ENCODE measurements at regions not wholly inside any gene's neighbourhood (a gene's known extent, or its start where the extent isn't known, plus 50 kb on each side); places are given as distances from the start of the nearest gene placed in this dataset.

GRCh38 chr13:58869566-58869965 lies 1238.0 kb downstream of the PCDH17 start:
- TF ChIP-seq CTCF (IDR thresholded peaks at IDR 0.05; ENCODE audit: low read depth, low read length), result no peak
- no peak for DNase-seq (ENCODE audit: extremely low read depth, low read depth)

DNA sequence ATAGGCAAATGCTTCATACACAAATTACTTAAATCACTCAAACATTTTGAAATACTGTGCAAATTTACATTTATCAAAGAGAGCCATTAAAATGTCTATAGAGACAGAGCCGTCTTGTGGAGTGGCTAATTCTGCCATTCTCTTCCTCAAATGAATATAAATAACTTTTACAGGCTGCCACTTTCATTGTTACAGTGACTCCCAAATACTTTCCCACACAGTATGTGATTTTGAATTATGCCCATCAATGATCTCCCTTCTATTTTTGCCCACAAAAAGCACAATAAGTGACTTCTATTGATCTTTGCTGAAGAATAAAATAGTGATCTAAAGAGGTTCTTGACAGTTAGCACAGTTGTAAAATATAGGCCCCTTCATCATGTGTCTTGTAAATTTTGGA lies 1244.9 kb downstream of the PCDH17 start:
- no peak for DNase-seq (ENCODE audit: extremely low read depth, low read depth)
- no peak for TF ChIP-seq CTCF (IDR thresholded peaks at IDR 0.05; ENCODE audit: low read depth, low read length)

DNA sequence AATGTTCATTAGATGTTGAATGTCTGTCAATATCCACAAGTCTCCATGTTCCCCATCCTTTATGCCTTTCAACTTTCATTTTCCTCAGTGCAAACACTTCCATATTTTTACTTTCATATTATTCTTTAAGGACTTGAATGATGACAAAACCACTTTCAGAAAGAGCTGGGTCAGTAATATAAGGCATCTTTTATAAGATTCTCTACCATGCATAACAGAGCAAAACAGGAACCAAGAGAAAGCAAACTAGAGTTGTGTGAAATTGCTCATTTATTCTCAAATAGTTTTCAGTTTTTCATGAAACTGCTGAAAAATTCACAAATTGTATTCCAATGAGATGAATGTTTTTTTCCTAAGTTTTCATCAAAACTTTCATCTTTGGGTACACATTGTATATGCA lies 1247.6 kb downstream of the PCDH17 start:
- no peak for TF ChIP-seq CTCF (IDR thresholded peaks at IDR 0.05; ENCODE audit: low read depth, low read length)
- DNase-seq (ENCODE audit: extremely low read depth, low read depth), result no peak

DNA sequence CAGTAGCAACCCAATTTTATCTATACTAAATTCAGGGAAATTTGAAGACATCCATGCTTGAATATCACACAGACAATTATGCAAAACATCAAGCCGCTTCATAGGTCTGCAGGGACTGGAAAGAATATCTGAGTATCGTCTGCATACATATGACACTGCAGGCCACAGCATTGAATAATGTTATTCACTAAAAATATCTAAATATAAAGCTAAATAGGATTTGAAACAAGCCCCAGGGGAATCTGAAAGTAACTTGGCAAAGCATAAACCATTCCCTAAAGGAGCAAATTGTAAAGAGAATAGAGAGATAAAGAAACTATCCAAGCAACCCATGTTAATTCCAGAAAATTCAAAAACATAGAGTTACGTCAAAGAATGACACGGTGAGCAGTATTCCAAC lies 1251.0 kb downstream of the PCDH17 start:
- no peak for DNase-seq (ENCODE audit: extremely low read depth, low read depth)
- no peak for TF ChIP-seq CTCF (IDR thresholded peaks at IDR 0.05; ENCODE audit: low read depth, low read length)

GRCh38 chr13:58883405-58883804 lies 1251.9 kb downstream of the PCDH17 start:
- DNase-seq (ENCODE audit: extremely low read depth, low read depth), result no peak
- TF ChIP-seq CTCF (IDR thresholded peaks at IDR 0.05; ENCODE audit: low read depth, low read length), result no peak

- no peak for TF ChIP-seq CTCF (IDR thresholded peaks at IDR 0.05; ENCODE audit: low read depth, low read length)
- DNase-seq (ENCODE audit: extremely low read depth, low read depth), result no peak
These were observed 1253.0 kb downstream of the PCDH17 start for GRCh38 chr13:58884353-58885209.

- TF ChIP-seq CTCF (IDR thresholded peaks at IDR 0.05; ENCODE audit: low read depth, low read length), result no peak
- no peak for DNase-seq (ENCODE audit: extremely low read depth, low read depth)
These were observed 1257.9 kb downstream of the PCDH17 start for GRCh38 chr13:58889474-58889873.

Data from AG09319 (cell line).